Keratinocyte (primary cell): ENCODE measurements at regions not wholly inside any gene's neighbourhood (a gene's known extent, or its start where the extent isn't known, plus 50 kb on each side); places are given as distances from the start of the nearest gene placed in this dataset.

Experiments
- DNase-seq: peaks from one replicate; pipeline ENCODE4 v3.0.0-alpha.2; 2011; ENCODE audit warnings: low read depth, missing footprints, low spot score
- FAIRE-seq: peaks from 2 replicates; lab custom pipeline; 2011; peaks lifted over from hg19 to GRCh38; lab: Jason Lieb, UNC
- H2AFZ ChIP-seq: 2 replicates; pipeline ENCODE4 v1.6.0; 2012; ENCODE audit warnings: low read length, control low read depth, inconsistent platforms; ENCODE audit not compliant: control insufficient read depth
- H3K27ac ChIP-seq: 2 replicates; pipeline ENCODE4 v1.5.1; 2011; ENCODE audit warnings: low read length; ENCODE audit not compliant: control insufficient read depth, insufficient read depth
- H3K27me3 ChIP-seq: 3 replicates; pipeline ENCODE4 v1.6.0; 2011; ENCODE audit warnings: low read length; ENCODE audit not compliant: control insufficient read depth, insufficient read depth; ENCODE audit errors: extremely low read depth
- H3K36me3 ChIP-seq, 2 experiments: 2 replicates in 1 of 2; 3 replicates in 1 of 2; pipeline ENCODE4 v1.5.1; 2011; ENCODE audit warnings: low read length in 2 of 2, mild to moderate bottlenecking in 1 of 2; ENCODE audit not compliant: control insufficient read depth in 2 of 2, insufficient read depth in 2 of 2; ENCODE audit errors: extremely low read depth in 1 of 2
- H3K4me1 ChIP-seq: 3 replicates; pipeline ENCODE4 v1.5.1; 2011; ENCODE audit warnings: low read length; ENCODE audit not compliant: control insufficient read depth, insufficient read depth; ENCODE audit errors: extremely low read depth
- H3K4me2 ChIP-seq: 3 replicates; pipeline ENCODE4 v1.6.0; 2011; ENCODE audit warnings: low read depth, low read length; ENCODE audit not compliant: control insufficient read depth, insufficient read depth; ENCODE audit errors: extremely low read depth
- H3K4me3 ChIP-seq, 3 experiments: fragments of 200-600 bp in 1 of 3; sonication (generic) in 1 of 3; 2 replicates in 2 of 3; 3 replicates in 1 of 3; pipeline ENCODE4 v1.5.1; 2011 to 2016; ENCODE audit warnings: low read length in 3 of 3, mild to moderate bottlenecking in 3 of 3, control low read depth in 2 of 3, inconsistent platforms in 1 of 3, low read depth in 1 of 3, mixed read lengths in 1 of 3, mixed run types in 1 of 3, moderate library complexity in 1 of 3; ENCODE audit not compliant: control insufficient read depth in 2 of 3, insufficient read depth in 2 of 3; ENCODE audit errors: extremely low read depth in 1 of 3
- H3K79me2 ChIP-seq: 2 replicates; pipeline ENCODE4 v1.6.0; 2012; ENCODE audit warnings: low read length; ENCODE audit not compliant: control insufficient read depth, insufficient read depth
- H3K9ac ChIP-seq: 3 replicates; pipeline ENCODE4 v1.6.0; 2011; ENCODE audit warnings: low read length; ENCODE audit not compliant: control insufficient read depth, insufficient read depth; ENCODE audit errors: extremely low read depth
- H3K9me1 ChIP-seq: 3 replicates; pipeline ENCODE4 v1.6.0; 2011; ENCODE audit warnings: low read length; ENCODE audit not compliant: control insufficient read depth, insufficient read depth; ENCODE audit errors: extremely low read depth
- H3K9me3 ChIP-seq: 2 replicates; pipeline ENCODE4 v1.5.1; 2012; ENCODE audit warnings: low read depth, low read length; ENCODE audit not compliant: control insufficient read depth
- H4K20me1 ChIP-seq: 3 replicates; pipeline ENCODE4 v1.6.0; 2011; ENCODE audit warnings: low read length; ENCODE audit not compliant: control insufficient read depth, insufficient read depth; ENCODE audit errors: extremely low read depth
- EZH2 ChIP-seq: IDR thresholded peaks from one replicate; pipeline ENCODE4 v1.6.1; 2012; ENCODE audit warnings: inconsistent platforms, mild to moderate bottlenecking, low read length, moderate library complexity
- dilution Hi-C: fragments of 300-500 bp; cut with MboI; formaldehyde crosslinking; loops from one replicate; pipeline ENCODE4 v1.7.0; 2020; ENCODE audit warnings: low sequenced_read_pairs; ENCODE audit not compliant: extremely low pct_ligation_motif_present
- TF ChIP-seq, protein P1 (sequence below), 3 experiments: IDR thresholded peaks in 1 of 3; conservative IDR thresholded peaks in 1 of 3; optimal IDR thresholded peaks in 1 of 3; 2 replicates in 2 of 3; 3 replicates in 1 of 3; pipeline versions ENCODE3 to v1.5.1; 2011; ENCODE audit warnings: low read length in 3 of 3, mild to moderate bottlenecking in 3 of 3, moderate library complexity in 2 of 3, control low read depth in 1 of 3, inconsistent platforms in 1 of 3; ENCODE audit not compliant: insufficient read depth in 2 of 3; ENCODE audit errors: extremely low read depth in 1 of 3

DNA sequence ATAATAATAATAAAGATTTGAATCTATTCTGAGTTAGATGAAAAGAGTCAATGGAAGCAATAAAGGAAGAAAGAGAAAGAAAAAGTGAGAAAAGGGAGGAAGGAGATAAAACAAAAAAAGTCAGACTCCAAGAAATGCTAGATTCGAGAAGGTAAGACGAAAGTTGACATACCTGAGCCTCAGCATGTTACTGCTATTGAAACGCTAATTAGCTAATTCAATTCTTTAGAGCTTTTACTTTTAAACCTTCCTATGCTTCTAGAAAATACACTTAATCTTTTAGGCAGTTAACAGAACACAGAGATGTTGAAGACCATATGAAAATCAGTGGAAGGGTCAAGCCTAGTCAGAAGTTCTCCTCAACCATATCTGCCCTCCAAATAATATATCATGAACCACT is 337.2 kb upstream of the ROBO2 start:
- Histone ChIP-seq H3K27ac (no peak overlapping the region), H3K4me2 (no peak overlapping the region), H4K20me1 (no peaks in the 10 kb centered on the region), H3K9me3 (no peaks in the 10 kb centered on the region), H3K9ac (no peak overlapping the region), H3K27me3 (no peaks in the 10 kb centered on the region), H3K36me3 (no peaks in the 10 kb centered on the region), H2AFZ (no peak overlapping the region), H3K4me3 (no peak overlapping the region), H3K79me2 (no peaks in the 10 kb centered on the region), H3K4me1 (no peaks in the 10 kb centered on the region), H3K9me1 (no peaks in the 10 kb centered on the region)
- no peak for FAIRE-seq
- DNase-seq = no peak
- dilution Hi-C loops = no loop called here
- TF ChIP-seq EZH2 = no peak
- TF ChIP-seq, protein P1, sequence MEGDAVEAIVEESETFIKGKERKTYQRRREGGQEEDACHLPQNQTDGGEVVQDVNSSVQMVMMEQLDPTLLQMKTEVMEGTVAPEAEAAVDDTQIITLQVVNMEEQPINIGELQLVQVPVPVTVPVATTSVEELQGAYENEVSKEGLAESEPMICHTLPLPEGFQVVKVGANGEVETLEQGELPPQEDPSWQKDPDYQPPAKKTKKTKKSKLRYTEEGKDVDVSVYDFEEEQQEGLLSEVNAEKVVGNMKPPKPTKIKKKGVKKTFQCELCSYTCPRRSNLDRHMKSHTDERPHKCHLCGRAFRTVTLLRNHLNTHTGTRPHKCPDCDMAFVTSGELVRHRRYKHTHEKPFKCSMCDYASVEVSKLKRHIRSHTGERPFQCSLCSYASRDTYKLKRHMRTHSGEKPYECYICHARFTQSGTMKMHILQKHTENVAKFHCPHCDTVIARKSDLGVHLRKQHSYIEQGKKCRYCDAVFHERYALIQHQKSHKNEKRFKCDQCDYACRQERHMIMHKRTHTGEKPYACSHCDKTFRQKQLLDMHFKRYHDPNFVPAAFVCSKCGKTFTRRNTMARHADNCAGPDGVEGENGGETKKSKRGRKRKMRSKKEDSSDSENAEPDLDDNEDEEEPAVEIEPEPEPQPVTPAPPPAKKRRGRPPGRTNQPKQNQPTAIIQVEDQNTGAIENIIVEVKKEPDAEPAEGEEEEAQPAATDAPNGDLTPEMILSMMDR (optimal IDR thresholded peaks at IDR 0.05 in 1 of 3, IDR thresholded peaks at IDR 0.05 in 1 of 3, conservative IDR thresholded peaks at IDR 0.05 in 1 of 3; ENCODE audit: extremely low read depth in 1 of 3, insufficient read depth in 2 of 3, low read length in 3 of 3) = no peak

DNA sequence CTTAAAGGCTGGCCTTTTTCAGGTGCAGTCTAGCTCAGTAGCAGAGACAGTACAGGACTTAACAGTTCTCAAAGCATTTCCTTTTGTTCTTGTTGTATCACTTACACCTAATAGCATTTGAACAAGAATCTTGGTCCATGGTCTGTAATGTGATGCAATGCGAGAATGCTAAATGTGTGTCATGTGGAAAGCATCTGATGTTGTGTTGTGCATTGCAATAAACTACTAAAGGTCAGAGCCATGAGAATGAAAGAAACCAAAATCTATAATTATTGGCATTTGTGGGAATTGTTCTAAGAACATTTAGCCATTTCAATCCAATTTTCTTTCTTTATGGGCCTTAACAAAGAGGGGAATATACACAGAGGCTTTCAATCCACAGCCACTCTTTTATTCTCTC is 324.5 kb upstream of the ROBO2 start:
- TF ChIP-seq EZH2 = no peak
- TF ChIP-seq, protein P1 (optimal IDR thresholded peaks at IDR 0.05 in 1 of 3, IDR thresholded peaks at IDR 0.05 in 1 of 3, conservative IDR thresholded peaks at IDR 0.05 in 1 of 3; ENCODE audit: extremely low read depth in 1 of 3, insufficient read depth in 2 of 3, low read length in 3 of 3) = no peak
- no peaks in the 10 kb centered on the region for H3K36me3 ChIP-seq
- H2AFZ ChIP-seq = no peak overlapping the region
- no peaks in the 10 kb centered on the region for H3K27me3 ChIP-seq
- no peak for DNase-seq
- no peak overlapping the region for H3K9ac ChIP-seq
- no peak overlapping the region for H3K4me3 ChIP-seq
- H3K9me3 ChIP-seq = no peaks in the 10 kb centered on the region
- no peaks in the 10 kb centered on the region for H4K20me1 ChIP-seq
- no peaks in the 10 kb centered on the region for H3K4me1 ChIP-seq
- H3K9me1 ChIP-seq = no peaks in the 10 kb centered on the region
- H3K4me2 ChIP-seq = no peak overlapping the region
- no peak overlapping the region for H3K27ac ChIP-seq
- no peaks in the 10 kb centered on the region for H3K79me2 ChIP-seq
- FAIRE-seq = no peak
- dilution Hi-C loops = no loop called here
